Large intestine (tissue), 3 donors: ENCODE measurements at regions not wholly inside any gene's neighbourhood (a gene's known extent, or its start where the extent isn't known, plus 50 kb on each side); places are given as distances from the start of the nearest gene placed in this dataset.

Experiments
- DNase-seq, 2 donors: peaks; one replicate each; pipeline versions ENCODE4 v3.0.0 to v3.0.0-alpha.2; 2013
- H3K27ac ChIP-seq: one replicate; pipeline ENCODE4 v1.5.1; 2013; ENCODE audit warnings: low read length
- H3K27me3 ChIP-seq: 2 replicates; pipeline ENCODE4 v1.6.1; 2013; ENCODE audit warnings: low read length; ENCODE audit not compliant: control insufficient read depth, insufficient read depth
- H3K36me3 ChIP-seq: 2 replicates; pipeline ENCODE4 v1.6.1; 2013; ENCODE audit warnings: low read length; ENCODE audit not compliant: control insufficient read depth, insufficient read depth
- H3K4me1 ChIP-seq: one replicate; pipeline ENCODE4 v1.6.1; 2013; ENCODE audit warnings: low read length; ENCODE audit not compliant: control insufficient read depth, insufficient read depth
- H3K4me3 ChIP-seq: one replicate; pipeline ENCODE4 v1.5.1; 2013; ENCODE audit warnings: low read length
- H3K9me3 ChIP-seq: one replicate; pipeline ENCODE4 v1.6.1; 2013; ENCODE audit warnings: mild to moderate bottlenecking, low read depth, low read length, moderate library complexity; ENCODE audit not compliant: control insufficient read depth
- WGBS: methylation state at CpG from one replicate; pipeline ENCODE4 v1.1.5; 2013; ENCODE audit warnings: low lambda C conversion rate; ENCODE audit not compliant: insufficient coverage; 5-methylcytosine and 5-hydroxymethylcytosine counted together

DNA sequence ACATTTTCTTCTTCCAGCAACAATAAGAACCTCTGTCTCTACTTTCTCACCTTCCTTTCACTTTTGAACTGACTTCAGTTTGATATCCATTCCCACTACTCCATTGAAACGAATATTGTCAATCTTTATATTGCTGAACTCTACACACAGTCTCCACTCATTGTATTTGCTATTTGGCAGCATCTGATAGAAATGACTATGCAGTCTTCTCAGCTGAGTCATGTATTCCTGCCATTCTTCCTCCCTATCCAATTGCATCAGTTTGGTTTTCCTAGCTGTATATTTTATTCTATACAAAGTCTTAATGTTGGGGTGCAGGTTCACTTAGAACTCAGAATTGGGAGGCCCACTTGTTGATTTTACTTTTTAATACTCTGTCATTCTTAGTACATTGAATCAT is 107.5 kb upstream of the CPNE8 start:
- 100% methylated on average over 1 of the region's 1 CpG for WGBS
- Histone ChIP-seq H3K4me3 (no peak overlapping the region), H3K27ac (no peak overlapping the region), H3K9me3 (no peaks in the 10 kb centered on the region), H3K36me3 (no peaks in the 10 kb centered on the region), H3K27me3 (no peaks in the 10 kb centered on the region), H3K4me1 (no peaks in the 10 kb centered on the region)
- no peak for DNase-seq

DNA sequence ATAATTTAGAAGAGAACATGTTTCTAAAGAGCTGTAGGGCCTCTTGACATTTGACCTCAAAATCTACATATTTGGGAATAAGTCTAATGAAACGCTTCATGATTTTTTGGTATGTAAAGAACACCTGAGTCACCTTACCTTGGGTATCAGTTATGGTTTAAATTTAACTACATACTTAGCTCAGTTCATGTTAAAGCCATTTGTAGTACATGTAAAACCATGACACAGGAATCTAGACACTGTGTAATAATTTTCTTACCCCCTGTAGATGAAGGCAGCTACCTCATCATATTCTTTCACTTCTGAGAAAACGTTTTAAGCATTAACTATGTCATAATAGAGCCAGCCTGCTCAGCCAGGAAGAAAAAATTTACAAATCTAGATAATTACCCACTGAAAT is 105.8 kb upstream of the CPNE8 start:
- Histone ChIP-seq H3K9me3 (no peaks in the 10 kb centered on the region), H3K4me1 (no peaks in the 10 kb centered on the region), H3K27me3 (no peaks in the 10 kb centered on the region), H3K27ac (no peak overlapping the region), H3K4me3 (no peak overlapping the region), H3K36me3 (no peaks in the 10 kb centered on the region)
- DNase-seq = peak in 1 of 2 donors; percentile 41
- WGBS = 0% methylated on average over 1 of the region's 2 CpGs

DNA sequence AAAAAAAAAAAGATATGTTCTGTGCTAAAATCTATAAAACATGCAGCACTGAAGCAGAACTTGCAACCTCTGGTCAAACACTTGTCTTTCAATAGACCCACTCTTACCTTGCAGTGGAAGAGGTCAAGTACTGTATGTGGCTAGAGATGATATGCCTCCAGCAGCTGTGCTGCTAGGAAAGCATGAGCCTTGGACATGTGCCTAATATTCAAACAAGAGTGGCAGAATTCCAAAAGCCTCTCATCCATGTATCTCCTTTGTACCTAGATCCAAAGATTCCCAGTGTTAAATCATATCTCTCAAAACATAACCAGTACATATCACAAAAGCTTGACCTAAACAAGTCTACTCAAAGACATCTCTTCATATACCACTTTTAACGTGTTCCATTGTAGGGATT is 105.0 kb upstream of the CPNE8 start:
- Histone ChIP-seq H3K4me3 (no peak overlapping the region), H3K27me3 (no peaks in the 10 kb centered on the region), H3K36me3 (no peaks in the 10 kb centered on the region), H3K4me1 (no peaks in the 10 kb centered on the region), H3K27ac (no peak overlapping the region), H3K9me3 (no peaks in the 10 kb centered on the region)
- DNase-seq = no peak
- 100% methylated on average over 1 of the region's 1 CpG for WGBS

DNA sequence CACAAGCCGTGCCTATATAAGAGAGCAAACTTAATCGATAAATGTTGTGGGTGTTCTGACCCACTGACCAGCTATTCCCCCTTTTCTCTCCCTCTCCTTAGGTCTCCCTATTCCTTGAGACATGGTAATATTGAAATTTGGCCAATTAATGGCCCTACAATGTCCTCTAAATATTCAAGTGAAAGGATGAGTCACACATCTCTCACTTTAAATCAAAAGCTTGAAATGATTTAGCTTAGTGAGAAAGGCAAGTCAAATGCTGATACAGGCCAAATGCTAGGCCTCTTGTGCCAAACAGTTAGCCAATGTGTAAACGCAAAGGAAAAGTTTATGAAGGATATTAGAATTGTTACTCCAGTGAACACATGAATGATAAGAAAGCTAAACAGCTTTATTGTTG is 102.2 kb upstream of the CPNE8 start:
- DNase-seq = no peak
- WGBS = 83% methylated on average over 1 of the region's 3 CpGs
- H3K4me1 ChIP-seq = no peaks in the 10 kb centered on the region
- no peaks in the 10 kb centered on the region for H3K27me3 ChIP-seq
- no peak overlapping the region for H3K27ac ChIP-seq
- no peaks in the 10 kb centered on the region for H3K36me3 ChIP-seq
- H3K4me3 ChIP-seq = no peak overlapping the region
- no peaks in the 10 kb centered on the region for H3K9me3 ChIP-seq

DNA sequence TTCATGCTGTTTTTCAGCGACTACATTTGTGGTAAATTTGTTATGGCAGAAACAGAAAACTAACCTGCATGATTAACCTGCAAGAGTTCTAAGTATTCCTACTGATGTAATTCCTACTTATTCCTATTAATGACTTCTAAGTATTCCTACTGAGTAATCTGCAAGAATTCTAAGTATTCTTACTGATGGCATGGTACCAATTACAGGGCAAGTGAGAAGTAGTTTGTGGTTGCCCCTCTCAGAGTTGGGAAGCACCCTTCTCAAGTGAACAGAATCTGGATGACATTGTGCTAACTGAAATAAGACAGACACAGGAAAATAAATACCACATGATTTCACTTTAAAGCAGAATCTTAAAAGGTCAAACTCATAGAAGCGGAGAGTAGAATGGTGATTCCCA is 100.9 kb upstream of the CPNE8 start:
- DNase-seq = no peak
- Histone ChIP-seq H3K4me3 (no peak overlapping the region), H3K27me3 (no peaks in the 10 kb centered on the region), H3K27ac (no peak overlapping the region), H3K9me3 (no peaks in the 10 kb centered on the region), H3K36me3 (no peaks in the 10 kb centered on the region), H3K4me1 (no peaks in the 10 kb centered on the region)
- 89% methylated on average over 1 of the region's 2 CpGs for WGBS

DNA sequence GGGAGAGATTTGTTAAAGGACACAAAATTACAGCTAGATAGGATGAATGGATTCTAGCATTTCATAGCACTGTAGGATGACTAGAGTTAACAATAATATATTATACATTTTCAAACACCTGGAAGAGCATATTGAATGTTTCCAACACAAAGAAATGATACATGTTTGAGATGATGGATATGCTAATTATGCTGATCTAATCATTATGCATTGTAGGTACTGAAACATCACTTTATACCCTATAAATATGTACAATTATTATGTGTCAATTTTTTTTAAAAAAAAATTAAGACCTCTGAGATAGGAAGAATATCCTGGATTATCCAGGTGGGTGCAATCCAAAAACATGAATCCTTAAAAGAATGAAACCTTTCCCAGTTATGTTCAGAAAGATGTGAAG is 100.3 kb upstream of the CPNE8 start:
- Histone ChIP-seq H3K27ac (no peak overlapping the region), H3K9me3 (no peaks in the 10 kb centered on the region)
- no peak for DNase-seq

DNA sequence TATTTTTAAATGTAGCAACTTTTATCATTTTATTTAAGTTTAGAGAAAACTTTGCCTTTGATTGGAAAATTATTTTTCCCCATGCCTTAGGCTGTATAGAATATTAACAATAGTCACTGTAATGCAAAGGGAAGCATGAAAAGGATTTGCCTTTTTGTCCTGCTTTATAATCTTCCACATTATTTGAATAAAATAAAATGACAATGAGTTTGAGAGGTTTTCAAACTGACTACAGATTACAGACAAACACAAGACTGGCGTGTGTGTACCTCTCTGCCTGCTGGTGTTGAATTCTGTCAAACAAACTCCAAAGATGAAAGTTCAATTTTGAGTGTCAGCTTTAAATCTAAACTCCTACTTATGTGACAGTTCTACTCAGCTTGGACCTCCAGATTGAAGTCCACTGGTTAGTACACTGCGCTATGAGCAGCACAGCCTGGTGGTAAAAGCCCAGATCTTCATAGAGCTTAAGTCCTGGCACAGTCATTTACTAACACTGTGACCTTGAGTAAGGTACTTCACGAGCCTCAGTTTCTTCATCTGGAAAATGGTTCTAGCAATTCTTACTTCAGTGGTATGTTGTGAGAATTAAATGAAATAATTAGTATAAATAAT is 98.3 kb upstream of the CPNE8 start:
- Histone ChIP-seq H3K4me1 (no peaks in the 10 kb centered on the region), H3K36me3 (no peaks in the 10 kb centered on the region), H3K27ac (no peak overlapping the region), H3K27me3 (no peaks in the 10 kb centered on the region), H3K4me3 (no peak overlapping the region), H3K9me3 (no peaks in the 10 kb centered on the region)
- 58% methylated on average over 2 of the region's 3 CpGs for WGBS
- peak; percentile 45 to 83 for DNase-seq

More for the DNA sequence above, 100.3 kb upstream of the CPNE8 start:
- Histone ChIP-seq H3K4me3 (no peak overlapping the region), H3K27me3 (no peaks in the 10 kb centered on the region), H3K36me3 (no peaks in the 10 kb centered on the region), H3K4me1 (no peaks in the 10 kb centered on the region)

DNA sequence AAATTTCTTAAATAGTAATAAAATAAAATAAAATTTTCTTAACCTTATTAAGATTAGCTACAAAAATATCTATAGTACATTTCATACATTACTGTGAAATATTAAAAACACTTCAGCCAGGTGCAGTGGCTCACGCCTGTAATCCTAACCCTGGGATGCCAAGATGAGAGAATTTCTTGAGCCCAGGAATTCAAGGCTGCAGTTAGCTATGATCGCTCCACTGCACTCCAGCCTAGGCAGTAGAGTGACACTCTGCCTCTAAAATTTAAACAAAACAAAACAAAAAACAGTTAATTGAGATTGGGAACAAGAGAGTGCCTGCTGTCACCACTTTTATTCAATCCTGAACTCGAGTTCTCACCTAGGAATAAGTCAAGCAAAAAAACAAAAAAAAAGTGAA is 95.0 kb upstream of the CPNE8 start:
- WGBS = 83% methylated on average over 1 of the region's 3 CpGs

DNA sequence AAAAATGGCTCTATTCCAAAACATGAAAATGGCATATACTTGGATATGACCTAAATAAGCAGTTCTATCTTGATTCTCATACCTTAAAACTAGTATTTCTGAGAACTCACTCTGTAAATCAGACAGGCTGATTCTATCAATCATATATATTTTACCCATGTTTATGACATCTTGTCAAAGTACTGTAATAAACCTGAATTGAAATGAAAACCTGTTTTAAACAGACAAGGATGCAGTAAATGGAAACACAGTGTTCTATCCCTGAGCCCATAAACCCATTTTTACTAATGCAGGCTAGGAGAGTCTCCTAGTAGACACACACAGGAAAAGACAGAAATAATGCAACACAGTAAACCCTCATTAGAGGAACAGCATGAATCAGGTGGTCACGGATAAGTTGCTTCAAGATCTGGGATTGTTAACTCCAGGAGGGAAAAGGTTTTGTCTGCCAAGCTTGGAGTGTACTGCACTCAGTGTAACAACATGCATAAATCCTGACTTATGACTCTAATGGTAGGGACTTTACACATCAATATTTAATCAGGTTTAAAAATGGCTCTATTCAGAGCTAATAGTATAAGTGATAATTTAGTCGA is 93.6 kb upstream of the CPNE8 start:
- Histone ChIP-seq H3K9me3 (no peaks in the 10 kb centered on the region), H3K36me3 (no peaks in the 10 kb centered on the region), H3K27ac (no peak overlapping the region), H3K4me1 (no peaks in the 10 kb centered on the region), H3K27me3 (no peaks in the 10 kb centered on the region), H3K4me3 (no peak overlapping the region)
- 25% methylated on average over 1 of the region's 2 CpGs for WGBS
- DNase-seq = no peak

More for the DNA sequence above, 95.0 kb upstream of the CPNE8 start:
- Histone ChIP-seq H3K4me1 (no peaks in the 10 kb centered on the region), H3K27me3 (no peaks in the 10 kb centered on the region), H3K27ac (no peak overlapping the region), H3K9me3 (no peaks in the 10 kb centered on the region), H3K4me3 (no peak overlapping the region), H3K36me3 (no peaks in the 10 kb centered on the region)
- DNase-seq = no peak

DNA sequence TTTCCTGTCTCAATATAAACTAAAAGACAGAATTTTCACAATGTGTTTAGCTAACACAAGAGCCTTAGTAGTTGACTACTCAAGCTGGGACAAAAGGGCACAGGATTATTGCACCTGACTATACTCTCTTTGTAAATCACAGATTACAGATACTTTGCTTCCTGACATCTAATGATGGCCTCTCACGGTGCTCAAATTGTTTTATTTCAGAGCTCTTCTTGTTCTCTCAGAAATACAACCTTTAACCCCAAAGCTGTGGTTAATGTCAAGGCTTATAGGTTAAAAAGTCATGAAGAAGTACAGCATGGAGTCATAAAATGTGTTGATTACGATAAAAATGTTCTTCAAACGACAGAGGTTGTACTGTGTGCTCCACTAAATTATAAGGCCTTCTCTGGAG is 89.9 kb upstream of the CPNE8 start:
- Histone ChIP-seq H3K27me3 (no peaks in the 10 kb centered on the region), H3K27ac (no peak overlapping the region), H3K4me1 (no peaks in the 10 kb centered on the region), H3K9me3 (no peaks in the 10 kb centered on the region), H3K4me3 (no peak overlapping the region), H3K36me3 (no peaks in the 10 kb centered on the region)
- peak; percentile 31 to 89 for DNase-seq
- WGBS = 20% methylated on average over 1 of the region's 3 CpGs

DNA sequence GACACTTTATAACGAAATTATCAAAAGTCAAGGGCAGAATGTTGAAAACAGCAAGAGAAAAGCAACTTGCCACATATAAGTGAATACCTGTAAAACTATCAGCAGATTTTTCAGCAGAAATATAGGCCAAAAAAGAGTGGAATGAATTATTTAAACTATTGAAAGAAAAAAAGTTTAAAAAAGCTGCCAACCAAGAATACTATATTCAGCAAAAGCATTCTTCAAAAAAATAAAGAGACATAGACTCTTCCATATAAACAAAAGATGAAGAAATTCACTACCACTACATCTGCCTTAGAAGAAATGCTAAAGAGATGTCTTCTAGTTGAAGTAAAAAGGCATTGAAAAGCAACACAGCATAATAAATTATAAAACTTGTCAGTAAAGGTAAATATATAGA is 80.6 kb upstream of the CPNE8 start:
- H3K36me3 ChIP-seq = no peaks in the 10 kb centered on the region
- no peaks in the 10 kb centered on the region for H3K4me1 ChIP-seq
- no CpG with 5 or more reads among the region's 1 CpG for WGBS
- H3K9me3 ChIP-seq = no peaks in the 10 kb centered on the region
- H3K27me3 ChIP-seq = no peaks in the 10 kb centered on the region
- no peak overlapping the region for H3K4me3 ChIP-seq
- no peak overlapping the region for H3K27ac ChIP-seq
- no peak for DNase-seq
